ENCODE measurements at regions not wholly inside any gene's neighbourhood (a gene's known extent, or its start where the extent isn't known, plus 50 kb on each side); places are given as distances from the start of the nearest gene placed in this dataset.

GRCh38 chr1:30325085-30325935 lies 398.1 kb downstream of the MATN1 start:
- DNase-seq = no peak

GRCh38 chr1:30324251-30325084 lies 398.9 kb downstream of the MATN1 start:
- no peak for DNase-seq

GRCh38 chr1:30323841-30324240 lies 399.5 kb downstream of the MATN1 start:
- no peak for DNase-seq

GRCh38 chr1:30323352-30323751 lies 400.0 kb downstream of the MATN1 start:
- no peak for DNase-seq

GRCh38 chr1:30322859-30323257 lies 400.5 kb downstream of the MATN1 start:
- DNase-seq = no peak

- DNase-seq = no peak
Measured at GRCh38 chr1:30321996-30322858, 401.2 kb downstream of the MATN1 start.

- DNase-seq = no peak
Measured at GRCh38 chr1:30321246-30321910, 402.0 kb downstream of the MATN1 start.

- no peak for DNase-seq
Measured at GRCh38 chr1:30320581-30320890, 402.8 kb downstream of the MATN1 start.

GRCh38 chr1:30319765-30320580 lies 403.4 kb downstream of the MATN1 start:
- DNase-seq = no peak

GRCh38 chr1:30318864-30319718 lies 404.3 kb downstream of the MATN1 start:
- no peak for DNase-seq

GRCh38 chr1:30318413-30318812 lies 405.0 kb downstream of the MATN1 start:
- DNase-seq = no peak

GRCh38 chr1:30317921-30318320 lies 405.5 kb downstream of the MATN1 start:
- DNase-seq = no peak

GRCh38 chr1:30316056-30316455 lies 407.3 kb downstream of the MATN1 start:
- no peak for DNase-seq

GRCh38 chr1:30315185-30315960 lies 408.0 kb downstream of the MATN1 start:
- no peak for DNase-seq

- DNase-seq = no peak
Measured at GRCh38 chr1:30314591-30314990, 408.8 kb downstream of the MATN1 start.

GRCh38 chr1:30313584-30313983 lies 409.8 kb downstream of the MATN1 start:
- no peak for DNase-seq

GRCh38 chr1:30313176-30313575 lies 410.2 kb downstream of the MATN1 start:
- no peak for DNase-seq

GRCh38 chr1:30312226-30312625 lies 411.2 kb downstream of the MATN1 start:
- no peak for DNase-seq

GRCh38 chr1:30311749-30312148 lies 411.6 kb downstream of the MATN1 start:
- no peak for DNase-seq
